ENCODE measurements at regions not wholly inside any gene's neighbourhood (a gene's known extent, or its start where the extent isn't known, plus 50 kb on each side); places are given as distances from the start of the nearest gene placed in this dataset.

DNA sequence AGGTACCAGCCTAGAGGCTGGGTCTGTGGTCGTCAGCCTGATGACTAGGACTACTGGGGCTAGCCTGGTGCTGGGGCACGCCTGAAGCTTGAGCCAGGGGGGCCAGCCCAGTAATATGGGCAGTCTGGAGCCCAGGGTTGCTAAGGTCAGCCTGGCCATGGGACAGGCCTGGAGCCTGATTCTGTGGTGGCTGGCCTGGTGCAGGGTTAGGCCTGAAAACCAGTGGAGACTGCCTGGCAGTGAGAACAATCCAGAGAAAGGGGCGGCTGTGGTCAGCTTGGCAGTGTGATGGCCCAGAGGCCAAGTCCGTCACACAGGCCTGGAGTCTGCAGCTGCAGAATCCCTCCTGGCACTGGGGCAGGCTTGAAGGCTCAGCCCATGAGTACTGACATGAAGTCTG is 445.8 kb downstream of the SATB2 start:
- Histone ChIP-seq H4K20me1 (ENCODE audit: insufficient read depth, low read length) (no peaks in the 10 kb centered on the region), H3K9me2 (replicated peaks; ENCODE audit: insufficient read depth, low read length) (no peaks in the 10 kb centered on the region), H3K4me1 (ENCODE audit: low read length) (no peaks in the 10 kb centered on the region), H3K4me2 (ENCODE audit: low read depth, low read length) (no peak overlapping the region), H3K27me3 (replicated peaks; ENCODE audit: insufficient read depth, low read length) (no peaks in the 10 kb centered on the region), H3K27ac (ENCODE audit: low read length) (no peak overlapping the region), H3K36me3 (replicated peaks; ENCODE audit: insufficient read depth, low read length) (no peaks in the 10 kb centered on the region), H3F3A (ENCODE audit: insufficient read depth, low read length) (no peaks in the 10 kb centered on the region), H3K9me3 (replicated peaks; ENCODE audit: insufficient read depth, low read length) (no peaks in the 10 kb centered on the region), H3K79me2 (ENCODE audit: low read length) (no peaks in the 10 kb centered on the region), H3K9ac (ENCODE audit: low read length) (no peak overlapping the region), H3K4me3 (ENCODE audit: low read length) (no peak overlapping the region), H2AFZ (ENCODE audit: low read length) (no peak overlapping the region)
- TF ChIP-seq, protein P1, sequence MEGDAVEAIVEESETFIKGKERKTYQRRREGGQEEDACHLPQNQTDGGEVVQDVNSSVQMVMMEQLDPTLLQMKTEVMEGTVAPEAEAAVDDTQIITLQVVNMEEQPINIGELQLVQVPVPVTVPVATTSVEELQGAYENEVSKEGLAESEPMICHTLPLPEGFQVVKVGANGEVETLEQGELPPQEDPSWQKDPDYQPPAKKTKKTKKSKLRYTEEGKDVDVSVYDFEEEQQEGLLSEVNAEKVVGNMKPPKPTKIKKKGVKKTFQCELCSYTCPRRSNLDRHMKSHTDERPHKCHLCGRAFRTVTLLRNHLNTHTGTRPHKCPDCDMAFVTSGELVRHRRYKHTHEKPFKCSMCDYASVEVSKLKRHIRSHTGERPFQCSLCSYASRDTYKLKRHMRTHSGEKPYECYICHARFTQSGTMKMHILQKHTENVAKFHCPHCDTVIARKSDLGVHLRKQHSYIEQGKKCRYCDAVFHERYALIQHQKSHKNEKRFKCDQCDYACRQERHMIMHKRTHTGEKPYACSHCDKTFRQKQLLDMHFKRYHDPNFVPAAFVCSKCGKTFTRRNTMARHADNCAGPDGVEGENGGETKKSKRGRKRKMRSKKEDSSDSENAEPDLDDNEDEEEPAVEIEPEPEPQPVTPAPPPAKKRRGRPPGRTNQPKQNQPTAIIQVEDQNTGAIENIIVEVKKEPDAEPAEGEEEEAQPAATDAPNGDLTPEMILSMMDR (IDR thresholded peaks at IDR 0.05; ENCODE audit: low read length), result no peak
- no peak for TF ChIP-seq EZH2phosphoT487 (IDR thresholded peaks at IDR 0.05; ENCODE audit: low read length)
- no peak for TF ChIP-seq EZH2 (optimal IDR thresholded peaks at IDR 0.05; ENCODE audit: low read depth, low read length)
- DNase-seq, result no peak

DNA sequence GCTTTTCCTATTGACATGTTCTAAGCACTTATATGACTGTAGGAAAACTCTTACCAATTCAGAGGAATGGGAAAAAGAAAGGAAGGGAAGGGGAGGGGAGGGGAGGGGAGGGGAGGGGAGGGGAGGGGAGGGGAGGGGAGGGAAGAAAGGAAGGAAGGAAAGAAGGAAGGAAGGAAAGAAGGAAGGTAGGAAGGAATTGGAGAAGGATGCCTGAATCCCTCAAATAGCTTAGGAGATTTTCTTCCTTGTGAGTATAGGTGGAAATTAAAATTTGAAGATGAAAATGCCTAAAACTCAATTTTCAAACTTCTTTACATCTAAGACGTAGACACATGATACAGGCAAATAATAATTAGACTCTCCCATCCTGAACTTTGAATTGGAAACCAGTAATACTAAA is 463.1 kb downstream of the SATB2 start:
- Histone ChIP-seq H3K36me3 (replicated peaks; ENCODE audit: insufficient read depth, low read length) (no peaks in the 10 kb centered on the region), H3K9me2 (replicated peaks; ENCODE audit: insufficient read depth, low read length) (no peaks in the 10 kb centered on the region), H3K27ac (ENCODE audit: low read length) (no peak overlapping the region), H3K9ac (ENCODE audit: low read length) (no peak overlapping the region), H3K27me3 (replicated peaks; ENCODE audit: insufficient read depth, low read length) (no peaks in the 10 kb centered on the region), H3K4me3 (ENCODE audit: low read length) (no peak overlapping the region), H3K79me2 (ENCODE audit: low read length) (no peaks in the 10 kb centered on the region), H2AFZ (ENCODE audit: low read length) (no peak overlapping the region), H3K4me1 (ENCODE audit: low read length) (no peaks in the 10 kb centered on the region), H3K9me3 (replicated peaks; ENCODE audit: insufficient read depth, low read length) (no peaks in the 10 kb centered on the region), H3K4me2 (ENCODE audit: low read depth, low read length) (no peak overlapping the region), H4K20me1 (ENCODE audit: insufficient read depth, low read length) (no peaks in the 10 kb centered on the region), H3F3A (ENCODE audit: insufficient read depth, low read length) (no peaks in the 10 kb centered on the region)
- no peak for DNase-seq
- TF ChIP-seq EZH2 (optimal IDR thresholded peaks at IDR 0.05; ENCODE audit: low read depth, low read length) (no peak), EZH2phosphoT487 (IDR thresholded peaks at IDR 0.05; ENCODE audit: low read length) (no peak)
- TF ChIP-seq, protein P1 (IDR thresholded peaks at IDR 0.05; ENCODE audit: low read length), result no peak

DNA sequence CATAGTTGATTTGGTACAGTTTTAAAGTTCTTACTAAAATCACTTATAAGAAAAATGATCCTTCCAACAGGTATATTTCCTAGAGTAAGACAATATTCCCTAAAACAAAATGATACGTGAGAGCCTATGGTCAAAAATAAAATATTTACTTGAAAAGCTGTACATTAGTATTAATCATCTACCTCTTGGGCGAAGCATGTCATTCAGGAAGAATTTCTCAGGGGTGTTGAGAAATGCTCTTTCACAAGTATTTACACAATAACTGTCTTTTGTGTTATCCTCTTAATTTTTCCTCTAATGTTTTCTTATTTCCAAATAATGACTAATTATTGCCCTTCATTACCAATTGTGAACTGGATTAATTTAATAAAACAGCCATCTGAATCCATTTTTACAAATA is 466.3 kb downstream of the SATB2 start:
- no peaks in the 10 kb centered on the region for H3K79me2 ChIP-seq (ENCODE audit: low read length)
- no peak overlapping the region for H2AFZ ChIP-seq (ENCODE audit: low read length)
- no peak overlapping the region for H3K27ac ChIP-seq (ENCODE audit: low read length)
- H3K4me1 ChIP-seq (ENCODE audit: low read length), result no peaks in the 10 kb centered on the region
- H3K36me3 ChIP-seq (replicated peaks; ENCODE audit: insufficient read depth, low read length), result no peaks in the 10 kb centered on the region
- no peaks in the 10 kb centered on the region for H3K9me3 ChIP-seq (replicated peaks; ENCODE audit: insufficient read depth, low read length)
- no peak overlapping the region for H3K9ac ChIP-seq (ENCODE audit: low read length)
- H3K4me2 ChIP-seq (ENCODE audit: low read depth, low read length), result no peak overlapping the region
- TF ChIP-seq, protein P1 (IDR thresholded peaks at IDR 0.05; ENCODE audit: low read length), result no peak
- TF ChIP-seq EZH2phosphoT487 (IDR thresholded peaks at IDR 0.05; ENCODE audit: low read length), result no peak
- no peak for TF ChIP-seq EZH2 (optimal IDR thresholded peaks at IDR 0.05; ENCODE audit: low read depth, low read length)
- H3K27me3 ChIP-seq (replicated peaks; ENCODE audit: insufficient read depth, low read length), result no peaks in the 10 kb centered on the region
- H3K4me3 ChIP-seq (ENCODE audit: low read length), result no peak overlapping the region
- H3K9me2 ChIP-seq (replicated peaks; ENCODE audit: insufficient read depth, low read length), result no peaks in the 10 kb centered on the region
- no peaks in the 10 kb centered on the region for H3F3A ChIP-seq (ENCODE audit: insufficient read depth, low read length)
- H4K20me1 ChIP-seq (ENCODE audit: insufficient read depth, low read length), result no peaks in the 10 kb centered on the region
- no peak for DNase-seq
